Peyer's patch (tissue), 4 donors: ENCODE measurements at regions not wholly inside any gene's neighbourhood (a gene's known extent, or its start where the extent isn't known, plus 50 kb on each side); places are given as distances from the start of the nearest gene placed in this dataset.

ENCODE experiments used
- DNase-seq, 3 donors: peaks; one replicate each; pipeline ENCODE4 v3.0.0-alpha.2; 2017 to 2019
- H3K27ac ChIP-seq, 4 donors: fragments of 200-600 bp; sonication (generic); one replicate each; pipeline ENCODE4 v1.5.1; 2016 to 2019
- H3K27me3 ChIP-seq, 2 donors: fragments of 200-600 bp; sonication (generic); one replicate each; pipeline ENCODE4 v1.5.1; 2019
- H3K36me3 ChIP-seq, 3 donors: fragments of 200-600 bp; sonication (generic); one replicate each; pipeline ENCODE4 v1.5.1; 2016 to 2019
- H3K4me1 ChIP-seq, 4 donors: fragments of 200-600 bp; sonication (generic); one replicate each; pipeline ENCODE4 v1.5.1; 2016 to 2019
- H3K4me3 ChIP-seq, 4 donors: fragments of 200-600 bp; sonication (generic); 1 replicate in 3 of 4; 2 replicates in 1 of 4; pipeline ENCODE4 v1.5.1; 2016 to 2019; ENCODE audit warnings: mild to moderate bottlenecking in 1 of 4
- H3K9me3 ChIP-seq, 4 donors: fragments of 200-600 bp; sonication (generic); one replicate each; pipeline ENCODE4 v1.5.1; 2016 to 2019; ENCODE audit warnings: mild to moderate bottlenecking in 1 of 4
- POLR2A ChIP-seq, 2 donors: fragments of 450-650 bp; IDR thresholded peaks; one replicate each; pipeline ENCODE4 v1.5.1; 2017; ENCODE audit warnings: antibody characterized with exemption in 2 of 2, mild to moderate bottlenecking in 2 of 2, moderate library complexity in 2 of 2
- TF ChIP-seq, protein P1 (sequence below), 6 experiments: fragments of 450-650 bp in 4 of 6; fragments of 200-600 bp in 2 of 6; sonication (generic) in 1 of 6; IDR thresholded peaks; one replicate each; pipeline ENCODE4 v1.5.1; 2017 to 2019; ENCODE audit warnings: antibody characterized with exemption in 6 of 6, mild to moderate bottlenecking in 3 of 6, moderate library complexity in 1 of 6

DNA sequence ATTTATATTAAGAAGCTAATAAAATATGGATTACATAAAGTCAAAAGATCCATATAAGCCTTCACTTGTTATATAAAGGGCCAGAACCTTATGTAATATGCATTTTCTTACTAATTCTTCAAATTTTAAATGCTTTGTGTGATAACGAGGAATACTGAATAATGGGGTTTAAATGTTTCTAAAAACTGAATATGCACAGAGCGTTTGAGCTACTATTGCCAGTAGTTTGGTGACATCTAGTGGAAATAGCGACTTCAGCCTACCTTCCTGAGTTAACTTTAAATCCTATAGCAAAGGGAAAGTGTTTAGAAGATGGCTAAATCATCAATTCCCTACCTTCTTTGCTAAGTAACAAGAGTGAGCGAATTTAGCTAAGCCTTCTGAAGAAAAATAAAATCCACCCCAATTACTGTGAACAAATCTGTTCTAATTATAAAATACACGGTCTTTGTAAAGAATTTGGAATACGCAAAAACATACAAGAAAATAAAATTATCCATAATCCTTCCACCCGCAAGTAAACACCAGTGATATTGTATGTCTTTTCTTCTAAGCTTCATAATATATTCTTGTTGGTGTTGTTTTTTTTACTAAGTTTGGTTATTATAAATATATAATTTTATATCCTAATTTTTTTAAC, 115.5 kb upstream of the G2E3 start:
- Histone ChIP-seq H3K27me3 (no peaks in the 10 kb centered on the region), H3K4me1 (no peaks in the 10 kb centered on the region), H3K27ac (no peak overlapping the region), H3K36me3 (no peaks in the 10 kb centered on the region), H3K9me3 (no peaks in the 10 kb centered on the region), H3K4me3 (no peak overlapping the region)
- DNase-seq = no peak
- TF ChIP-seq, protein P1, sequence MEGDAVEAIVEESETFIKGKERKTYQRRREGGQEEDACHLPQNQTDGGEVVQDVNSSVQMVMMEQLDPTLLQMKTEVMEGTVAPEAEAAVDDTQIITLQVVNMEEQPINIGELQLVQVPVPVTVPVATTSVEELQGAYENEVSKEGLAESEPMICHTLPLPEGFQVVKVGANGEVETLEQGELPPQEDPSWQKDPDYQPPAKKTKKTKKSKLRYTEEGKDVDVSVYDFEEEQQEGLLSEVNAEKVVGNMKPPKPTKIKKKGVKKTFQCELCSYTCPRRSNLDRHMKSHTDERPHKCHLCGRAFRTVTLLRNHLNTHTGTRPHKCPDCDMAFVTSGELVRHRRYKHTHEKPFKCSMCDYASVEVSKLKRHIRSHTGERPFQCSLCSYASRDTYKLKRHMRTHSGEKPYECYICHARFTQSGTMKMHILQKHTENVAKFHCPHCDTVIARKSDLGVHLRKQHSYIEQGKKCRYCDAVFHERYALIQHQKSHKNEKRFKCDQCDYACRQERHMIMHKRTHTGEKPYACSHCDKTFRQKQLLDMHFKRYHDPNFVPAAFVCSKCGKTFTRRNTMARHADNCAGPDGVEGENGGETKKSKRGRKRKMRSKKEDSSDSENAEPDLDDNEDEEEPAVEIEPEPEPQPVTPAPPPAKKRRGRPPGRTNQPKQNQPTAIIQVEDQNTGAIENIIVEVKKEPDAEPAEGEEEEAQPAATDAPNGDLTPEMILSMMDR (IDR thresholded peaks at IDR 0.05) = peak in 1 of 6 experiments; percentile 15
- TF ChIP-seq POLR2A (IDR thresholded peaks at IDR 0.05) = no peak

DNA sequence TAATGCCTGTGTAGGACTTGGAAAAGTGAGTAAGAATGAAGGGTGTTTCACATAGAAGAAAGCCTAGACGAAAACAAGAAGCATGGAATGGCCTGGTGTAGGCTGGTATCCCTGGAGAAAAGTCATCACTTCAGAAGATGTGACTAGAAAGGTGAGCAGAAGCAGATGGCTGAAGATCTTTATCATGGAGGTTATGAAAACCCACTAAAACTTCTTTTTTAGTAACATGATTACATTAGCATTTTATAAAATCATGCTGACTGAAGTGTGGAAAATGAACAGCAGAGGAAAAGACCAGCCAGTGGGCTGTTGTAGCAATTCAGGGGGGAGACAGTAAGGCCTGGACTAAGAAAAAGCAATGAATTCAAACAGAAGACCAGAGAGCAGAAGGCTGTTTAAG, 114.5 kb upstream of the G2E3 start:
- Histone ChIP-seq H3K27ac (no peak overlapping the region), H3K4me1 (no peaks in the 10 kb centered on the region), H3K27me3 (no peaks in the 10 kb centered on the region), H3K36me3 (no peaks in the 10 kb centered on the region), H3K4me3 (no peak overlapping the region), H3K9me3 (no peaks in the 10 kb centered on the region)
- DNase-seq = no peak
- TF ChIP-seq POLR2A (IDR thresholded peaks at IDR 0.05) = no peak
- TF ChIP-seq, protein P1 (IDR thresholded peaks at IDR 0.05) = no peak

DNA sequence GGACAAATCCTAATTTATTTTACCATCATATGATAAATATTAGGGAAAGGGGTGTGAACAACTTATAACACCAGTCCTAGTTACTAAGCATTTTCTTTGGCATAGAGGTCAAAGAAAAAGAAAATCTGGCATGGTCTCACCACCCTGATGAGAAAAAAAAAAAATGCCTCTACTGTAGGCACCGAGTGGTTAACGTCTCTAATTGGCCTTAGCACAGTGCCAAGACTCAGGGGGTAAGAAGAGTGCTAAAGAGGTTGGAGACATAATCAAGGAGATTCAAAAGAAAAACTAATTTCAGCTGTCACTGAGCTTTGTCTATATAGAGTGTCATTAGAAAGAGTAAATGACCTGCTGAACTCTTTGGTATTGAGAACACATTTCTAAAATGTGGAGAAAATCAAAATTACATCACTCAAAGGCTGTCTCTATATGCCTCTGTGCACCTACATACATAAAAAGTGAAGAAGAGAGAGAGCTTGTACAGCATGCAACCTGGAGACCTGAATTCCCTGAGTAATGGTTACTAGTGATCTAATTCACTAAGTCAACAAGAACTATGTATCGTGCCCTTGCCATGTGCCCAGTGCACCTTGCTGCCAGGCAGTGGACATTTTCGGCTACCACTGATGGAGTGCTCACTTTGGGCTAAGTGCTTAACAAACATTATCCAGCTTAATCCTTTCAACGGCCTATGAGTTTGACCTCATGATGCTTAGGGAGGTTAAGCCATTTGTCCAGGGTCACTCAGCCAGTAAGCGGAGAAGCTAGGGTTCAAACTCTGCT, 113.8 kb upstream of the G2E3 start:
- H3K9me3 ChIP-seq = no peaks in the 10 kb centered on the region
- H3K27ac ChIP-seq = no peak overlapping the region
- no peaks in the 10 kb centered on the region for H3K4me1 ChIP-seq
- no peaks in the 10 kb centered on the region for H3K36me3 ChIP-seq
- H3K4me3 ChIP-seq = no peak overlapping the region
- H3K27me3 ChIP-seq = no peaks in the 10 kb centered on the region
- TF ChIP-seq POLR2A (IDR thresholded peaks at IDR 0.05) = no peak
- TF ChIP-seq, protein P1 (IDR thresholded peaks at IDR 0.05) = no peak
- no peak for DNase-seq

DNA sequence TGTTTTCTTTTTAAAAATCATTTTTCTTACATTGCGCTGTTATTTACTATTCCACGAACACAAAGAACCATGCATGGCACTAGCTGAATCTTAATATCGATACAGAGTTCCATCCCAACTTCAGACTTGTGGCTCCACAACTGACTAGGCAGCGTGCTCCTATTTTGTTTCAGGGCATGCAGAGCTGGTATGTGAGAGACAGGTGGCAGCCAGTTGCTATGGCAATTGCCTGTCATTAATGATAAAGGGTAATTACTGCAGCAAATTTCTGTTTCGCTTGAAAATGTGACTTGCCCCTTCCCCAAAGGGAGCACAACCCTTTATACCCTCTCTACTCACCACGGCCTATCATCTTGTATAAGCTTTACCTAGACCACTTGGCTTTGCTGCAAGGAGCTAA, 113.1 kb upstream of the G2E3 start:
- TF ChIP-seq POLR2A (IDR thresholded peaks at IDR 0.05) = no peak
- TF ChIP-seq, protein P1 (IDR thresholded peaks at IDR 0.05) = no peak

DNA sequence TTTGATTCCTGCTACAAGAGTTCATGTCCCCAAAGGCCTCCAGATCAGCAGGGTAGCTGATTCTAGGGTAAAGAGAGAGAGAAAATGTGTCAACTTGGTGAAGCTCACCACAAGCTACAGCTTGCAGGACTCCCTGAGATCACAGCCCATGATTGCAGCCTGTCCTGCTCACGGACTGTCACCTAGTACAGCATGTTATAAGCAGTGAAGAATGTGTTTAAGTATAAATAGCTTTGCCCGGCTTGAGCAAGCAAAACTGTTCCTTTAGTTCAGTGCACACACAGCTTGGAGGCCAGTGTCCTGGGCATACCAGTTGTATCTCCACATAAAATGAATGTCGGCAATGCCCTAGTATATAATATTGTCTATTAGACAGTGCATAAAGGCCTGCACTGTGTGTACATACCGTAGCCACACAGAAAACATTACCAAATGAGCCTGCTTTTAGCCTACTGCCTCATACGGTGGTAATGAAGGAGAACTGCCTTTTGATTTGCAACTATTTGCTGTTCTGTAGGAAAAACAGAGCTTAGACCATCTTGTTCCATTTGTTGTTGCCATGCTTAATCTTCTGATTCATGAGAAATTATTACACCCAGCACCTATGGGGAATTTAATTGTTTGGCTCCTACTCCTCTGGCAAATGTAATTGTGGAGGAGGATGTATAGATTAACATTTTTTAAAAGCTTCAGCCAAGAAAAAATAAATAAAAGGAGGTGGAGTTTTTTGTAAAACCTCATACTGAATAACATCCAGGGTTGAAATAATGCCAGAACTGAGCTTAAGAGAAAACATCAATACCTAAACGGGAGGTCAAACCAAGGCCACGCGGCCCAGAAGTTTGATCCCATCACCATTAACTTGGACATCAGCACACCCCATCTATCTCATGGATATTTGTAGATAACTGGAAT, 108.1 kb upstream of the G2E3 start:
- H3K9me3 ChIP-seq = no peaks in the 10 kb centered on the region
- no peaks in the 10 kb centered on the region for H3K27me3 ChIP-seq
- no peak overlapping the region for H3K4me3 ChIP-seq
- H3K36me3 ChIP-seq = no peaks in the 10 kb centered on the region
- TF ChIP-seq, protein P1 (IDR thresholded peaks at IDR 0.05) = no peak
- TF ChIP-seq POLR2A (IDR thresholded peaks at IDR 0.05) = no peak
- H3K4me1 ChIP-seq = no peaks in the 10 kb centered on the region
- no peak overlapping the region for H3K27ac ChIP-seq
- no peak for DNase-seq

More for the DNA sequence above, 113.1 kb upstream of the G2E3 start:
- Histone ChIP-seq H3K4me1 (no peaks in the 10 kb centered on the region), H3K36me3 (no peaks in the 10 kb centered on the region), H3K9me3 (no peaks in the 10 kb centered on the region), H3K4me3 (no peak overlapping the region), H3K27ac (no peak overlapping the region), H3K27me3 (no peaks in the 10 kb centered on the region)
- DNase-seq = no peak
